ENCODE measurements at regions not wholly inside any gene's neighbourhood (a gene's known extent, or its start where the extent isn't known, plus 50 kb on each side); places are given as distances from the start of the nearest gene placed in this dataset.

DNA sequence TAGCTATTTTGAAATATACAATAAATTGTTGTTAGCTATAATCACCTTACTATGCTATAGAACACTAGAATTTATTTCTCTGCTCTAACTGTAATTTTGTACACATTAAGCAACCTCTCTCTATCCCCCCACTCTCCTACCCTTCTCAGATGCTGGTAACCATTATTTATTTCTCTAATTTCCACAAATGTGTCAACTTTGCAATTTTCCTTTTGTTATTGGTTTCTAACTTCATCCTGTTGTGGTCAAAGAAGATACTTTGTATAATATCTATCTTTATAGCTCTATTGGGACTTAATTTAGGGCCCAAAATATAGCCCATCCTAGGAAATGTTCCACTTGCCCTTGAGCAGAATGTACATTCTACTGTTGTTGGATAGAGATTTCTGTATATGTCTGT is 229.3 kb downstream of the SATB1 start:
- DNase-seq (ENCODE audit: low read depth in 1 of 2, low spot score in 1 of 2): no peak
- no peaks in the 10 kb centered on the region for H3K27me3 ChIP-seq (ENCODE audit: insufficient read depth, poor library complexity, severe bottlenecking)
- H3K4me3 ChIP-seq (replicated peaks; ENCODE audit: insufficient read depth, low read length): no peak overlapping the region
- TF ChIP-seq, protein P1, sequence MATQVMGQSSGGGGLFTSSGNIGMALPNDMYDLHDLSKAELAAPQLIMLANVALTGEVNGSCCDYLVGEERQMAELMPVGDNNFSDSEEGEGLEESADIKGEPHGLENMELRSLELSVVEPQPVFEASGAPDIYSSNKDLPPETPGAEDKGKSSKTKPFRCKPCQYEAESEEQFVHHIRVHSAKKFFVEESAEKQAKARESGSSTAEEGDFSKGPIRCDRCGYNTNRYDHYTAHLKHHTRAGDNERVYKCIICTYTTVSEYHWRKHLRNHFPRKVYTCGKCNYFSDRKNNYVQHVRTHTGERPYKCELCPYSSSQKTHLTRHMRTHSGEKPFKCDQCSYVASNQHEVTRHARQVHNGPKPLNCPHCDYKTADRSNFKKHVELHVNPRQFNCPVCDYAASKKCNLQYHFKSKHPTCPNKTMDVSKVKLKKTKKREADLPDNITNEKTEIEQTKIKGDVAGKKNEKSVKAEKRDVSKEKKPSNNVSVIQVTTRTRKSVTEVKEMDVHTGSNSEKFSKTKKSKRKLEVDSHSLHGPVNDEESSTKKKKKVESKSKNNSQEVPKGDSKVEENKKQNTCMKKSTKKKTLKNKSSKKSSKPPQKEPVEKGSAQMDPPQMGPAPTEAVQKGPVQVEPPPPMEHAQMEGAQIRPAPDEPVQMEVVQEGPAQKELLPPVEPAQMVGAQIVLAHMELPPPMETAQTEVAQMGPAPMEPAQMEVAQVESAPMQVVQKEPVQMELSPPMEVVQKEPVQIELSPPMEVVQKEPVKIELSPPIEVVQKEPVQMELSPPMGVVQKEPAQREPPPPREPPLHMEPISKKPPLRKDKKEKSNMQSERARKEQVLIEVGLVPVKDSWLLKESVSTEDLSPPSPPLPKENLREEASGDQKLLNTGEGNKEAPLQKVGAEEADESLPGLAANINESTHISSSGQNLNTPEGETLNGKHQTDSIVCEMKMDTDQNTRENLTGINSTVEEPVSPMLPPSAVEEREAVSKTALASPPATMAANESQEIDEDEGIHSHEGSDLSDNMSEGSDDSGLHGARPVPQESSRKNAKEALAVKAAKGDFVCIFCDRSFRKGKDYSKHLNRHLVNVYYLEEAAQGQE (IDR thresholded peaks at IDR 0.05; ENCODE audit: insufficient replicate concordance, low read depth): no peak
- TF ChIP-seq SPI1 (IDR thresholded peaks at IDR 0.05; ENCODE audit: borderline replicate concordance, low read depth): no peak
- TF ChIP-seq POLR2AphosphoS5 (IDR thresholded peaks at IDR 0.05; ENCODE audit: low read depth): no peak
- TF ChIP-seq GABPA (IDR thresholded peaks at IDR 0.05; ENCODE audit: low read depth): no peak
- TF ChIP-seq, protein P2, sequence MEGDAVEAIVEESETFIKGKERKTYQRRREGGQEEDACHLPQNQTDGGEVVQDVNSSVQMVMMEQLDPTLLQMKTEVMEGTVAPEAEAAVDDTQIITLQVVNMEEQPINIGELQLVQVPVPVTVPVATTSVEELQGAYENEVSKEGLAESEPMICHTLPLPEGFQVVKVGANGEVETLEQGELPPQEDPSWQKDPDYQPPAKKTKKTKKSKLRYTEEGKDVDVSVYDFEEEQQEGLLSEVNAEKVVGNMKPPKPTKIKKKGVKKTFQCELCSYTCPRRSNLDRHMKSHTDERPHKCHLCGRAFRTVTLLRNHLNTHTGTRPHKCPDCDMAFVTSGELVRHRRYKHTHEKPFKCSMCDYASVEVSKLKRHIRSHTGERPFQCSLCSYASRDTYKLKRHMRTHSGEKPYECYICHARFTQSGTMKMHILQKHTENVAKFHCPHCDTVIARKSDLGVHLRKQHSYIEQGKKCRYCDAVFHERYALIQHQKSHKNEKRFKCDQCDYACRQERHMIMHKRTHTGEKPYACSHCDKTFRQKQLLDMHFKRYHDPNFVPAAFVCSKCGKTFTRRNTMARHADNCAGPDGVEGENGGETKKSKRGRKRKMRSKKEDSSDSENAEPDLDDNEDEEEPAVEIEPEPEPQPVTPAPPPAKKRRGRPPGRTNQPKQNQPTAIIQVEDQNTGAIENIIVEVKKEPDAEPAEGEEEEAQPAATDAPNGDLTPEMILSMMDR (IDR thresholded peaks at IDR 0.05; ENCODE audit: insufficient read depth, low read length): no peak
- H3K27ac ChIP-seq (replicated peaks): peak overlapping the region; percentile 11

DNA sequence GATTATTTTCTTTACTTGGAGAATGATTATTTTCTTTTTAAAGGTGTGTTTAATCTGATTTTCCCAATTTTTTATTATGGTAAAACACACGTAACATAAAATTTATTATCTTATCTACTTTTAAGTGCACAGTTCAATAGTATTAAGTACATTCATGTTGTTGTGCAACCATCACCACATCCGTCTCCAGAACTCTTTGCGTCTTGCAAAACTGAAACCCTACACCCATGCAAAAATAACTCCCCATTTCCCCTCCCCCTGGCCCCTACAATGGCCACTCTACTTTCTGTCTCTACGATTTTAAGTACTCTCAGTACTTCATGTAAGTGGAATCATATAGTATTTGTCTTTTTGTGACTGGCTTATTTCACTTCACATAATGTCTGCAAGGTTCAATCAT is 230.7 kb downstream of the SATB1 start:
- DNase-seq (ENCODE audit: low read depth in 1 of 2, low spot score in 1 of 2): peak; percentile 40 to 56
- Histone ChIP-seq H3K4me3 (replicated peaks; ENCODE audit: insufficient read depth, low read length) (no peak overlapping the region), H3K27me3 (ENCODE audit: insufficient read depth, poor library complexity, severe bottlenecking) (no peaks in the 10 kb centered on the region), H3K27ac (replicated peaks) (peak overlapping the region; percentile 35; the same call in 1 of the 2 replicates)
- TF ChIP-seq, protein P1 (IDR thresholded peaks at IDR 0.05; ENCODE audit: insufficient replicate concordance, low read depth): no peak
- no peak for TF ChIP-seq SPI1 (IDR thresholded peaks at IDR 0.05; ENCODE audit: borderline replicate concordance, low read depth)

GRCh38 chr3:18190646-18191045 is 234.5 kb downstream of the SATB1 start:
- Histone ChIP-seq H3K4me3 (replicated peaks; ENCODE audit: insufficient read depth, low read length) (no peak overlapping the region), H3K27me3 (ENCODE audit: insufficient read depth, poor library complexity, severe bottlenecking) (no peaks in the 10 kb centered on the region), H3K27ac (replicated peaks) (no peak overlapping the region)
- DNase-seq (ENCODE audit: low read depth in 1 of 2, low spot score in 1 of 2): no peak
- TF ChIP-seq SPI1 (IDR thresholded peaks at IDR 0.05; ENCODE audit: borderline replicate concordance, low read depth) (no peak), POLR2AphosphoS5 (IDR thresholded peaks at IDR 0.05; ENCODE audit: low read depth) (no peak), GABPA (IDR thresholded peaks at IDR 0.05; ENCODE audit: low read depth) (no peak)
- TF ChIP-seq, protein P1 (IDR thresholded peaks at IDR 0.05; ENCODE audit: insufficient replicate concordance, low read depth): no peak
- TF ChIP-seq, protein P2 (IDR thresholded peaks at IDR 0.05; ENCODE audit: insufficient read depth, low read length): no peak

All from HL-60 (cell line).